Activated naive CD4-positive, alpha-beta T cell treated with anti-CD3 and anti-CD28 coated beads for 36 hours (primary cell): ENCODE measurements at regions not wholly inside any gene's neighbourhood (a gene's known extent, or its start where the extent isn't known, plus 50 kb on each side); places are given as distances from the start of the nearest gene placed in this dataset.

Experiments
- CTCF ChIA-PET: fragments of 350-600 bp; sonication (Branson Sonifier 250); formaldehyde crosslinking; loops from one replicate; lab custom pipeline; 2021; ENCODE audit warnings: antibody characterized with exemption; lab: Charles Lee
- DNase-seq: peaks from one replicate; pipeline ENCODE4 v3.0.0-alpha.2; 2020
- H3K27ac Mint-ChIP-seq: one replicate; pipeline ENCODE4 v1.8.0; 2021; ENCODE audit warnings: mild to moderate bottlenecking, mixed read lengths
- H3K27me3 Mint-ChIP-seq: one replicate; pipeline ENCODE4 v1.8.0; 2021; ENCODE audit warnings: low read depth, mixed read lengths
- H3K36me3 Mint-ChIP-seq: one replicate; pipeline ENCODE4 v1.8.0; 2021; ENCODE audit warnings: low read depth, mixed read lengths
- H3K4me1 Mint-ChIP-seq: one replicate; pipeline ENCODE4 v1.8.0; 2021; ENCODE audit warnings: low read depth, mixed read lengths
- H3K4me3 Mint-ChIP-seq: one replicate; pipeline ENCODE4 v1.8.0; 2021; ENCODE audit warnings: mild to moderate bottlenecking, moderate library complexity, mixed read lengths
- H3K9me3 Mint-ChIP-seq: one replicate; pipeline ENCODE4 v1.8.0; 2021; ENCODE audit warnings: mixed read lengths
- intact Hi-C: fragments of 100-400 bp; cut with micrococcal nuclease; formaldehyde crosslinking; loops from one replicate; pipeline ENCODE4 v1.15.1; 2023

DNA sequence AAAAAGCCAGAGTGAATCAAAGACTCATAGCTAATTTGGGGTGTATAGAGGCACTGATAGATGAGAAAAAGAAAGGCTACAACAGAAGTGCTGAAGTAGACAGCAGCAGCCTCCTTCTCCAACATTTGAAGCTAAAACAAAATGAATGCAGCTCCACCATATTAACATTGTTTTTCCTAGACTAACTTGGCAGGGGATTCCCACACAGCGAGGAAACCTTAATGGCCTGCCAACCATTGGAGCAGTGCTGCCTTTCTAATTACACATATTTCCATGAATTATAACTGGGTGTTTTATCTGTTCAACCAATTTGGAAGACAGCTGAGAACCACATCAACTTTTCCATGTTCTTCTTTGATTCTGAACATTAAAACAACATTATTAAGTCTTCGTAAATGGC is 478.6 kb downstream of the LIG4 start:
- no peak for DNase-seq
- Mint-ChIP-seq H3K4me1 (no peaks in the 10 kb centered on the region), H3K9me3 (no peaks in the 10 kb centered on the region), H3K36me3 (no peaks in the 10 kb centered on the region), H3K27me3 (no peaks in the 10 kb centered on the region), H3K4me3 (no peak overlapping the region), H3K27ac (no peak overlapping the region)
- intact Hi-C loops: no loop called here
- CTCF ChIA-PET: no interaction called here

DNA sequence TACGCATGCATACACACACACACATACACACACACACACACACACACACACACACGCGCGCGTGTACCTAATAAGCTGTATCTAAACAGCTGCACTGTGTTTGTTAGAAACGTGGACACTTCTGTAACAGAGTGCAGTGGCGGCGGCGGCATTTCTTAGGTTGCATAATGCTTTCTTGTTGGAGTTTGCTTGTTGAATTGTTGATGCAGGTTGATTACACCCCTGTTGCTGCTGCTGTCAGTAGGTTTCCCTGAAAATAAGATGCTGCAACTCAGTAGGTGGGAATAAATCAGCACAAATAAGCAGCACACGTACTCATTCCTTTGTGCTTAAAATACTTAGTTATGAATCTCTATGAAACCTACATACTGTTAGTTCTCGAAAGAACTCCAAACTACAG is 479.2 kb downstream of the LIG4 start:
- no peaks in the 10 kb centered on the region for H3K9me3 Mint-ChIP-seq
- no peak overlapping the region for H3K27ac Mint-ChIP-seq
- CTCF ChIA-PET: no interaction called here
- H3K27me3 Mint-ChIP-seq: no peaks in the 10 kb centered on the region
- no peak overlapping the region for H3K4me3 Mint-ChIP-seq
- DNase-seq: no peak
- intact Hi-C loops: no loop called here
- H3K4me1 Mint-ChIP-seq: no peaks in the 10 kb centered on the region
- no peaks in the 10 kb centered on the region for H3K36me3 Mint-ChIP-seq

DNA sequence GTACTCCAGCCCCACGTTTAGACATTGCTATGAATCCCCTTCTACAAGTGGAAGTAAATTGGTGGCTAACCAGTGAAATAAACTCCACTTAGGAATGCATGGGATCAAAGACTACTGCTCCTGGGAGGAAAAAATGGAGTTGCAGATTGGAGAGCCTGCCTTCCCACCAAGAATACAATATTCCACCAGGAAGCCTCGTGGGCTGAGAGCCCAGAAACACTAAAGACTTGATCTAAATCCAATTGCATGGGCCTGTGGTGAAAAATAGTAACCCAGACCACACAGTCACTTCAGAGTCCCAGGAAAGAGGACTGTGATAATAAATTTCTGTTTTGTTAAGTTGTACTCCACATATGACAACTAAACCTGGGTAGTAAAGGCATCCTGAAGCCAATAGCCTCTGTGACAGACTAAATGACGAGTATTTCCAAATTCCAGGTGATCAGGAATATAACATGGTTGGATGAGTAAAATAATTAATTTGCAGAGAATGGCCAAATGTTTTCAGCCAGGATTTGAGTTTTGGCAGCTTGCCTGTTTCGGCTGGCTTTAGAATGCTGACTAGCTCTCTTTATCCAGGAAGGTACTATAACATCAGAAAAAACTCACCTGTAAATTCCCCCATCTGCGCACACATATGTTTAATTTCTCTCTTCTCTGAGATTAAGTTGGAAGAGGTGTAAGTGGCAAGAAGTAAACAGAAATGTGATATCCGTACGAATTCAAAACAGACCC is 480.3 kb downstream of the LIG4 start:
- intact Hi-C loops: no loop called here
- no peak overlapping the region for H3K4me3 Mint-ChIP-seq
- H3K9me3 Mint-ChIP-seq: no peaks in the 10 kb centered on the region
- no peak overlapping the region for H3K27ac Mint-ChIP-seq
- H3K27me3 Mint-ChIP-seq: no peaks in the 10 kb centered on the region
- no peak for DNase-seq
- CTCF ChIA-PET: no interaction called here
- H3K4me1 Mint-ChIP-seq: no peaks in the 10 kb centered on the region
- no peaks in the 10 kb centered on the region for H3K36me3 Mint-ChIP-seq

DNA sequence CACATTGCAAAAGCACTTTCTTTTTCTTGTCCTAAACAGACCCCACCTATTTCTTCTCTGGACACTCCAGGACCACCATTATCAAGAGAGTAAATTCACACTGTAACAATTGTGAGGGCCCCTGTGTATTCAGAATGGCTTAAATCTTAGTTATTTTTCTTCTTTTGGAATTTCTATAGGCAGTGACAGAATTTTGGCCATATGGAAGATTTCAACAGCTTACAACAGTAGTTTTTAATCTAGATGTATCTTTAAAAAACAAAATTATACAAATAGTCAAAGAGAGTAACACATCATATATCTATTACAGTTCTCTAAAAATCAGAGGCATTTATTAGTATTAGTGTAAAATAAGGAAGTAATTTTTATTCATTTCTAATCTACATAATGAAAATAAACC is 482.1 kb downstream of the LIG4 start:
- Mint-ChIP-seq H3K4me1 (no peaks in the 10 kb centered on the region), H3K4me3 (no peak overlapping the region), H3K27ac (no peak overlapping the region), H3K27me3 (no peaks in the 10 kb centered on the region), H3K9me3 (no peaks in the 10 kb centered on the region), H3K36me3 (no peaks in the 10 kb centered on the region)
- CTCF ChIA-PET: no interaction called here
- no peak for DNase-seq
- intact Hi-C loops: no loop called here

DNA sequence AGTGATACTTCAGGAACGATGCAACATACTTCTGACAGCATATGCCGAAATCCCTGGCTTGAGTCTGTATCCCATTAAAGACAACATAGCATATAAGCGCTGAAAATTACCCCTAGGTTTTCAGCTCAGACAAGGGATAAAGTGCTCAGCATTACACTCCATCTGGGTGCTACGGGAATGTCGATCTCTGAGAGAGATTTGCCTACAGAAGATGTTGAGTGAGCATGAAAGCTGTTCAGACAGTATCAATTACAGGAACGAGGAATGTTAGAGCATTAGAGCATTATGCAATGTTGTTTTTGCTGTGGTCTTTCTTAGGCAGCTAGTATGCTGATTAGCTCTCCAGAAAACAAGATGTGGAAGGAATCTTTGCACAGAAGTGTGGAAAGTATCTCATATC is 484.5 kb downstream of the LIG4 start:
- intact Hi-C loops: no loop called here
- Mint-ChIP-seq H3K27me3 (no peaks in the 10 kb centered on the region), H3K9me3 (no peaks in the 10 kb centered on the region), H3K4me3 (no peak overlapping the region), H3K36me3 (no peaks in the 10 kb centered on the region), H3K4me1 (no peaks in the 10 kb centered on the region), H3K27ac (no peak overlapping the region)
- CTCF ChIA-PET: no interaction called here
- DNase-seq: no peak

DNA sequence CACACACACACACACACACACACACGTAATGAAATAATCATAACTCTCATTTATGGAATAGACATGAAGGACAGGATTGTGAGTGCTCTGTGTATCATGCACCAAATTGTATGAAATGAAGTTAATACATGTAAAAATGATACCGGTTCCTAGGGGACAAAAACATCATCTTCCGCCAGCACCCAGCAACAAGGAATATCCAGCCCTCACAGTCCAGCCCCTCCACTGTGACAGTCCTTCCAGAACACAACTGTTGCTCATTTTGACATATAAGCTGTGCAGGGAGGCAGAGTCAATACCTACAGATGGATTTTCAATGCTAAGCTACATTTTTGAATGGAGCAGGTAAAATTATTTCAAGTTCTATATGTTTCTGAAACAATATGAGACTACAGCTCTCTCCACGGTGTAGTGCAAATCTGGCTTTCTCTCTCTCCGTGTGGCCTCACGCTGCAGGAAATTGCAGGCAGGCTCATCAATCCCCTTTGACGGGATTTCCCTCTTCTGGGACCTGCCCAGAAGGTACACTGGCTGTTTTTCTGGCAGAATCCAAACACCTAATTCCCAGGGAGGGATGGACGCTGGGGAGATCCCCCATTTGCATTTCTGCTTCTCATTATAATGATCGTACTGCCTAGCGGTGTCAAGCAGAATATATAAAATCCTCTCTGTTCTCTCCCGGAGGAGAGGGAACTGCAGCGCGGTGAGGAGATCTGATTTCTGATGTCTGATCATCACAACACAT is 494.0 kb downstream of the LIG4 start:
- intact Hi-C loops: no loop called here
- Mint-ChIP-seq H3K27ac (no peak overlapping the region), H3K4me3 (no peak overlapping the region), H3K27me3 (no peaks in the 10 kb centered on the region), H3K4me1 (no peaks in the 10 kb centered on the region), H3K9me3 (no peaks in the 10 kb centered on the region), H3K36me3 (no peaks in the 10 kb centered on the region)
- DNase-seq: no peak
- CTCF ChIA-PET: no interaction called here

DNA sequence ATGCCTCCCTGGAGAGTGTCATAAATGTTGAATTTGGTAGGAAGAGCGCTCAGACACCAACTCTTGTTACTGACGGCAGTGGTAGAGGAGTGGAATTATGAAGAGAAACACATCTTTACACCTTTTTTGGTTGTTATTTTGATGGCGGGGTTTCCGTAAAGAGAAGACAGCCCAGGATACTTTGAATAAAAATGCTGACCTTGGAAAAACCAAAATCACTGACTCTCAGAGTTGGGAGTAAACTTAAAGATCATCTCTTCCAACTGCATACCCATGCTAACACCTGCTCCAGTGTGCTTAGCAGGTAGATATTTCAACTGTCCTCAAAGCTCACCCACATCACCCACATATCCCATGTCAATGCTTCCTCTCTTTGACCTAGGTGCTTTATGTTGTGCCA is 498.6 kb downstream of the LIG4 start:
- no peaks in the 10 kb centered on the region for H3K36me3 Mint-ChIP-seq
- CTCF ChIA-PET: no interaction called here
- no peak overlapping the region for H3K27ac Mint-ChIP-seq
- no peaks in the 10 kb centered on the region for H3K4me1 Mint-ChIP-seq
- DNase-seq: no peak
- H3K27me3 Mint-ChIP-seq: no peaks in the 10 kb centered on the region
- H3K9me3 Mint-ChIP-seq: no peaks in the 10 kb centered on the region
- intact Hi-C loops: no loop called here
- H3K4me3 Mint-ChIP-seq: no peak overlapping the region

DNA sequence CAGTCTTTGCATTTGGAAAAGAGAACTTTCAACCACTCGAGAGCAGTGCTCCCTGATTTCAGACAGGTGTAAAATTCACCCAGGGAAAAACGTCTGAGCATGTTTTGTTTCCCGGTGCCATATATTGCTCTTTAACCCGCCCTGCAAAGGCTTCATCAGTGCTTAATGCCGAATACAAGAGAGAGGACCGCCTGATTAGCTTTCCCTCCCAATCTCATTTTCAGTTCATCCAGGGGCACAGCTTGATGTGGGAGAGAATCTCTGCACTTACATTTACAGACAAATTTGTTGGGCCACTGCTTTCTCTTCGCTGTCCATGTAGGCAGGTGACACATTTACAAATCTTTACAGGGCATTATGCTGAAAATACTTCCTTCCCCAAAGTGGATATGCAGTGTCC is 499.1 kb downstream of the LIG4 start:
- Mint-ChIP-seq H3K36me3 (no peaks in the 10 kb centered on the region), H3K27ac (no peak overlapping the region), H3K4me1 (no peaks in the 10 kb centered on the region), H3K9me3 (no peaks in the 10 kb centered on the region), H3K4me3 (no peak overlapping the region), H3K27me3 (no peaks in the 10 kb centered on the region)
- DNase-seq: no peak
- CTCF ChIA-PET: no interaction called here
- intact Hi-C loops: no loop called here

DNA sequence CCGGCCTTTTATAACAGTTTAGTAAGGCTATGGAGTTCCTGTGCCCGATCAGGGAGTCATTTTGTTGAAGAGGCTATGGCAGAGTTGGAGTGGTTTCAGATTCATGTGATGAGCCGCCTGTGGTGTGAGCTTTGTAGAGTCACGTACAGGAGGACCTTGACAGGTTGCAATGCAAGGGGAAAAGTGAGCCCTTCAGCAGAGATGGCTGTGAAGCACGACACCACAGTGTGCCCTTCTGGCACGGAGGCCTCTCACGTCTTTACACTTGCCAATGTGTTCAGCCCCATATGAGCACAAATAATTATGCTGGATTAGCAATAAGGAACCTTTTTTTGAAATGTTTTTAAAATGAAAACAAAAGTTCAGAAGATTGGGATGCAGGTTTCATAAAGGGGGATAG is 499.8 kb downstream of the LIG4 start:
- H3K4me1 Mint-ChIP-seq: no peaks in the 10 kb centered on the region
- DNase-seq: no peak
- H3K27me3 Mint-ChIP-seq: no peaks in the 10 kb centered on the region
- intact Hi-C loops: no loop called here
- H3K36me3 Mint-ChIP-seq: no peaks in the 10 kb centered on the region
- H3K27ac Mint-ChIP-seq: no peak overlapping the region
- CTCF ChIA-PET: no interaction called here
- no peak overlapping the region for H3K4me3 Mint-ChIP-seq
- no peaks in the 10 kb centered on the region for H3K9me3 Mint-ChIP-seq

DNA sequence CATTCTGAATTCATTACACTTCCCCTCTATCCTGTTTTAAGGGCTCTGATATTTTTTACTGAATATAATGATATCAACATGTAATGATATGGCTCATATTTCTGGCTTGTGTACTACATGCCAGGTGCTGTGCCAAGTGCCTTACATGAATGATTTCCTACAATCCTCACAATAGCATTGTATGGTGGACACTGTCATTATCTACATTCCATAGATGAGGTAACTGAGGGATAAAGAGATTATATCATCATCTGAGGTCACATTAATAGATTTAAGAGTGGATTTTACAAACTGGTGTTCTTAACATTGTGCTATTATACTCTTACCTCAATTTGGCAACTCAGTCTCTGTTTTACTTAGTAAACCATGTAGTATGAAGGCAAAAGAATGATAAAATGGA is 502.0 kb downstream of the LIG4 start:
- intact Hi-C loops: no loop called here
- H3K27me3 Mint-ChIP-seq: no peaks in the 10 kb centered on the region
- CTCF ChIA-PET: no interaction called here
- H3K9me3 Mint-ChIP-seq: no peaks in the 10 kb centered on the region
- no peaks in the 10 kb centered on the region for H3K36me3 Mint-ChIP-seq
- DNase-seq: no peak
- no peak overlapping the region for H3K27ac Mint-ChIP-seq
- no peaks in the 10 kb centered on the region for H3K4me1 Mint-ChIP-seq
- no peak overlapping the region for H3K4me3 Mint-ChIP-seq

DNA sequence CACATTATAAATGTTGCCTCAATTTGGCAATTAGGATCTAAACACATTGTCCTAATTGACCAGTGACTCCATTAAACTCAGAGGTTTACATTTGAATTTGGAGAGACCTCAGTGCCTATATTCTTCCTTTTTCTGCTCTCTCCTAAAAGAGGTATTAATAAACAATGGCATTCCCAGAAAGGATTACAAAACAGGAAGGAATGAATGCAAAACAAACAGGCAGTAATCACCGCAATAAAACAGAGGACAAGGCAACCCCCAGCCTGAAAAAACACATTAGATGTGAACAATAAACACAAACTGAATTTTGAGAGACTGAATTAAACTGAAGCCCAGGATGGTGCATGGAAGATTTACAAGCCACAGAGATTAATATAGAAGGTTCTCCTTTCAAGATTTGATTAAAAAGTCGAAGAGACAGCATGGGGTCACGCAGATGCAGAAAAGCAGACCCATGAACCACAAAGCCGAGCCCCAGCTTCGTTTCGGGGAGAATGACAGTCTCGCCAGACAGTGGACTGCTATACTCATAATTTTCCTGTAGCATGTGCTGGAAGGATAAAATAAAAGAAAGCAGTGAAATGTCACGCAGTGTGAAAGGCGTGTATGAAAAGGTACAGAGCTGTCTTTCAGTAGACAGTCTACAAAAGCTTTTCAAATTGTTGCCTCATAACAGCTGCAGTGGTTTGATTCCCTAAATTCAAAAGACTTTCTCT is 503.0 kb downstream of the LIG4 start:
- Mint-ChIP-seq H3K4me3 (no peak overlapping the region), H3K4me1 (no peaks in the 10 kb centered on the region), H3K27ac (no peak overlapping the region), H3K36me3 (no peaks in the 10 kb centered on the region), H3K27me3 (no peaks in the 10 kb centered on the region), H3K9me3 (no peaks in the 10 kb centered on the region)
- CTCF ChIA-PET: no interaction called here
- intact Hi-C loops: no loop called here
- no peak for DNase-seq

DNA sequence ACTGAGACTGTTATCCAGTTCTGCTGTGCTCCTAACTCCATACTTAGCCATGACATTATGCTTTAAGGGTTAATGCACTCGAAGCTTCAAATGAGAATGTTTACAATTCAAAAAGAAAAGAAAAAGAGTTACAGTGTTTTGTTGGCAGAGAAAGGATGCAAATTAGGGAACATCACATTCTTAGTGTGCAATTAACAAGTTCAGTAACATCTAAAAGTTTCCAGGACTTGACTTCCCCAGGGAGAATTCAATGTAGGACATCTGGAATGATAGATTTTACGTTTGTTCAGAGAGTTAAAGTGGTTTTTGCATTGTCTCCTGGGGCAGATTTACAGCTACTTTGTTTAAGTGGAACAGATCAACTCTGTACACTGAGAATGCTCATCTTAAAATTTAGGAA is 525.2 kb downstream of the LIG4 start:
- Mint-ChIP-seq H3K4me3 (no peak overlapping the region), H3K36me3 (no peaks in the 10 kb centered on the region), H3K27me3 (no peaks in the 10 kb centered on the region), H3K27ac (no peak overlapping the region), H3K9me3 (peaks cover 3% of the 10 kb centered on the region), H3K4me1 (no peaks in the 10 kb centered on the region)
- CTCF ChIA-PET: no interaction called here
- no peak for DNase-seq
- intact Hi-C loops: no loop called here

DNA sequence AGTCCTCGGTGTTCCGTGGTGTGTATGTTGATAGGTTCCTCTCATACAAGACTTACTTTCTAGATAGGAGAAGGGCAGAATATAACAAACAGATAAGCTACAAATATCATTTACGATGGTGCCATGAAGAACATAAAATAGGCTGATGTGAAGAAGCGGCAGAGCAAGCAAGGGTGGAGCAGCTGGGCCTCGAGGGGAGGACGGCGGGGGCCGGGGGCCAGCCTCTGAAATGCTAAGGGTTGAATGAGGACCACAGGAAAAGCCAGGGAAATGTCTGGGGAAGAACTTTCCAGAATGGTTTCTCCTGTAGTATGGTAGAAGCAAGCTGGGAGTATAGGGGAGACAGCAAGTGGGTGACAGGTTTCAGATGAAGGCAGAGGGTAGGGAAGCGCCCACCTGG is 529.5 kb downstream of the LIG4 start:
- no peak overlapping the region for H3K27ac Mint-ChIP-seq
- no peaks in the 10 kb centered on the region for H3K27me3 Mint-ChIP-seq
- intact Hi-C loops: no loop called here
- no peak overlapping the region for H3K4me3 Mint-ChIP-seq
- H3K9me3 Mint-ChIP-seq: no peaks in the 10 kb centered on the region
- no peak for DNase-seq
- H3K36me3 Mint-ChIP-seq: no peaks in the 10 kb centered on the region
- CTCF ChIA-PET: no interaction called here
- no peaks in the 10 kb centered on the region for H3K4me1 Mint-ChIP-seq
